Naive thymus-derived CD4-positive, alpha-beta T cell (primary cell): ENCODE measurements at regions not wholly inside any gene's neighbourhood (a gene's known extent, or its start where the extent isn't known, plus 50 kb on each side); places are given as distances from the start of the nearest gene placed in this dataset.
A peak's percentile ranks its signal among the peaks of the same experiment; 100 is the strongest.
"Not testable (repeated sequence)": the region's sequence is repeated elsewhere in the genome, so short reads cannot be mapped to it uniquely, and the experiment has no call there.

Experiments
- ATAC-seq: fragments of 150-1000 bp; cut with Tn5 transposase; 2 replicates; pipeline ENCODE4 v1.10.0; 2021; ENCODE audit warnings: mild to moderate bottlenecking, moderate library complexity
- CTCF ChIA-PET: fragments of 350-600 bp; sonication (Branson Sonifier 250); formaldehyde crosslinking; loops from one replicate; lab custom pipeline; 2021; ENCODE audit warnings: antibody characterized with exemption; lab: Charles Lee
- POLR2A ChIA-PET: fragments of 350-600 bp; sonication (Branson Sonifier 250); formaldehyde crosslinking; loops from one replicate; lab custom pipeline; 2021; ENCODE audit warnings: antibody characterized with exemption, inconsistent platforms; lab: Charles Lee
- DNase-seq, 9 donors: peaks; one replicate each; pipeline versions ENCODE4 v3.0.0 to v3.0.0-alpha.2; 2020 to 2022; ENCODE audit warnings: mixed read lengths in 1 of 9
- H3K27ac ChIP-seq: one replicate; pipeline ENCODE4 v1.7.0; 2013; ENCODE audit warnings: mild to moderate bottlenecking, low read depth, low read length, moderate library complexity
- H3K27me3 ChIP-seq, 2 donors: one replicate each; pipeline ENCODE4 v1.7.0; 2013; ENCODE audit warnings: low read length in 2 of 2, mild to moderate bottlenecking in 2 of 2, moderate library complexity in 2 of 2; ENCODE audit not compliant: control insufficient read depth in 2 of 2, insufficient read depth in 2 of 2
- H3K36me3 ChIP-seq, 3 experiments: 1 replicate in 2 of 3; 2 replicates in 1 of 3; pipeline ENCODE4 v1.7.0; 2013; ENCODE audit warnings: low read length in 3 of 3, mild to moderate bottlenecking in 3 of 3, moderate library complexity in 1 of 3; ENCODE audit not compliant: insufficient read depth in 3 of 3, control insufficient read depth in 2 of 3
- H3K4me1 ChIP-seq, 2 donors: one replicate each; pipeline ENCODE4 v1.7.0; 2013; ENCODE audit warnings: low read length in 2 of 2, mild to moderate bottlenecking in 2 of 2, moderate library complexity in 1 of 2; ENCODE audit not compliant: control insufficient read depth in 2 of 2, insufficient read depth in 2 of 2
- H3K4me3 ChIP-seq: 2 replicates; pipeline ENCODE4 v1.7.0; 2013; ENCODE audit warnings: mild to moderate bottlenecking, low read length
- H3K9me3 ChIP-seq, 3 experiments: 1 replicate in 2 of 3; 2 replicates in 1 of 3; pipeline ENCODE4 v1.7.0; 2013; ENCODE audit warnings: low read length in 3 of 3; ENCODE audit not compliant: control insufficient read depth in 2 of 3
- H3K27ac Mint-ChIP-seq, 9 donors: one replicate each; pipeline ENCODE4 v1.8.0; 2020 to 2022; ENCODE audit warnings: mixed read lengths in 9 of 9, mild to moderate bottlenecking in 8 of 9, moderate library complexity in 5 of 9, inconsistent platforms in 2 of 9
- H3K27me3 Mint-ChIP-seq, 5 donors: one replicate each; pipeline ENCODE4 v1.8.0; 2021 to 2022; ENCODE audit warnings: mixed read lengths in 5 of 5, mild to moderate bottlenecking in 1 of 5
- H3K36me3 Mint-ChIP-seq, 5 donors: one replicate each; pipeline ENCODE4 v1.8.0; 2020 to 2022; ENCODE audit warnings: mixed read lengths in 5 of 5, mild to moderate bottlenecking in 3 of 5, inconsistent platforms in 1 of 5
- H3K4me1 Mint-ChIP-seq, 7 donors: one replicate each; pipeline ENCODE4 v1.8.0; 2020 to 2022; ENCODE audit warnings: mixed read lengths in 7 of 7, mild to moderate bottlenecking in 3 of 7, inconsistent platforms in 1 of 7
- H3K4me3 Mint-ChIP-seq, 10 donors: one replicate each; pipeline ENCODE4 v1.8.0; 2020 to 2022; ENCODE audit warnings: mild to moderate bottlenecking in 10 of 10, mixed read lengths in 10 of 10, moderate library complexity in 6 of 10, inconsistent platforms in 2 of 10
- H3K9me3 Mint-ChIP-seq, 11 donors: one replicate each; pipeline ENCODE4 v1.8.0; 2020 to 2022; ENCODE audit warnings: mixed read lengths in 11 of 11, mild to moderate bottlenecking in 4 of 11, inconsistent platforms in 1 of 11, moderate library complexity in 1 of 11
- intact Hi-C, 2 donors: fragments of 100-400 bp; cut with micrococcal nuclease; formaldehyde crosslinking; loops; one replicate each; pipeline ENCODE4 v1.15.1; 2023

- CTCF ChIA-PET = interaction anchor here (0.6 kb wide), 1 partner anchor 46 kb away, joined by 3 read pairs; no protein-coding TSS in a partner anchor
- H3K27ac Mint-ChIP-seq, H3K4me1 ChIP-seq, H3K36me3 Mint-ChIP-seq, ATAC-seq, H3K36me3 ChIP-seq, H3K9me3 Mint-ChIP-seq, POLR2A ChIA-PET, DNase-seq, H3K9me3 ChIP-seq, H3K4me1 Mint-ChIP-seq, H3K4me3 ChIP-seq, H3K4me3 Mint-ChIP-seq, H3K27ac ChIP-seq, H3K27me3 ChIP-seq, intact Hi-C loops: not testable (repeated sequence)
- H3K27me3 Mint-ChIP-seq = peaks cover 9 to 36% (median 11%) of the 10 kb centered on the region in 5 donors
Observed at GRCh38 chr10:22467393-22467792, 122.1 kb downstream of the SPAG6 start.

- Mint-ChIP-seq H3K36me3 (peaks cover 0 to 2% (median 0%) of the 10 kb centered on the region in 5 donors), H3K27ac (no peak overlapping the region), H3K4me1 (peaks cover 0 to 2% (median 0%) of the 10 kb centered on the region in 7 donors), H3K9me3 (no peaks in the 10 kb centered on the region), H3K27me3 (peaks cover 19 to 48% (median 20%) of the 10 kb centered on the region in 5 donors), H3K4me3 (no peak overlapping the region)
- intact Hi-C loops = no loop called here
- H3K4me1 ChIP-seq = no peaks in the 10 kb centered on the region
- ATAC-seq = no peak
- no peak overlapping the region for H3K4me3 ChIP-seq
- ChIA-PET CTCF (no interaction called here), POLR2A (interaction anchor here (0.8 kb wide), 1 partner anchor 152 kb away, joined by 3 read pairs; the partner anchor contains the start of gene COMMD3)
- H3K27ac ChIP-seq = no peak overlapping the region
- no peaks in the 10 kb centered on the region for H3K36me3 ChIP-seq
- H3K27me3 ChIP-seq = peaks cover 5 to 12% of the 10 kb centered on the region in 2 donors
- no peak for DNase-seq
- no peaks in the 10 kb centered on the region for H3K9me3 ChIP-seq
Observed at GRCh38 chr10:22468570-22469320, 123.4 kb downstream of the SPAG6 start.

- Mint-ChIP-seq H3K9me3 (peaks cover 0 to 1% (median 0%) of the 10 kb centered on the region in 11 donors), H3K36me3 (peaks cover 0 to 4% (median 0%) of the 10 kb centered on the region in 5 donors), H3K4me3 (no peak overlapping the region), H3K27me3 (peaks cover 52 to 77% (median 53%) of the 10 kb centered on the region in 5 donors), H3K4me1 (peaks cover 5 to 22% (median 14%) of the 10 kb centered on the region in 7 donors), H3K27ac (no peak overlapping the region)
- no peak overlapping the region for H3K27ac ChIP-seq
- ChIA-PET POLR2A (no interaction called here), CTCF (no interaction called here)
- no peak for DNase-seq
- no peaks in the 10 kb centered on the region for H3K9me3 ChIP-seq
- peaks cover 6 to 7% of the 10 kb centered on the region in 2 donors for H3K4me1 ChIP-seq
- intact Hi-C loops = no loop called here
- no peak overlapping the region for H3K4me3 ChIP-seq
- no peaks in the 10 kb centered on the region for H3K36me3 ChIP-seq
- peaks cover 26 to 29% of the 10 kb centered on the region in 2 donors for H3K27me3 ChIP-seq
- no peak for ATAC-seq
Observed at GRCh38 chr10:22473044-22473443, 127.7 kb downstream of the SPAG6 start.

- DNase-seq (no peak), ATAC-seq (no peak)
- H3K27me3 Mint-ChIP-seq = peaks cover 56 to 81% (median 57%) of the 10 kb centered on the region in 5 donors
- Histone ChIP-seq H3K9me3 (no peaks in the 10 kb centered on the region), H3K36me3 (no peaks in the 10 kb centered on the region), H3K4me1 (peaks cover 6 to 7% of the 10 kb centered on the region in 2 donors), H3K27ac (no peak overlapping the region), H3K4me3 (no peak overlapping the region), H3K27me3 (peaks cover 26 to 29% of the 10 kb centered on the region in 2 donors)
- no peak overlapping the region for H3K4me3 Mint-ChIP-seq
- peaks cover 0 to 1% (median 0%) of the 10 kb centered on the region in 11 donors for H3K9me3 Mint-ChIP-seq
- H3K4me1 Mint-ChIP-seq = peaks cover 5 to 25% (median 14%) of the 10 kb centered on the region in 7 donors
- CTCF ChIA-PET = no interaction called here
- H3K27ac Mint-ChIP-seq = no peak overlapping the region
- intact Hi-C loops = no loop called here
- peaks cover 0 to 4% (median 0%) of the 10 kb centered on the region in 5 donors for H3K36me3 Mint-ChIP-seq
- POLR2A ChIA-PET = interaction anchor here (0.6 to 0.9 kb wide), 2 partner anchors 13 to 36 kb away, joined by 4 read pairs; no protein-coding TSS in a partner anchor
Observed at GRCh38 chr10:22473459-22473858, 128.2 kb downstream of the SPAG6 start.

- peaks cover 0 to 1% (median 0%) of the 10 kb centered on the region in 11 donors for H3K9me3 Mint-ChIP-seq
- peaks cover 0 to 4% (median 0%) of the 10 kb centered on the region in 5 donors for H3K36me3 Mint-ChIP-seq
- H3K4me1 Mint-ChIP-seq = peaks cover 5 to 25% (median 17%) of the 10 kb centered on the region in 7 donors
- peak overlapping the region; percentile 82 to 95 (median 88) for H3K4me3 Mint-ChIP-seq
- H3K9me3 ChIP-seq = no peaks in the 10 kb centered on the region
- ATAC-seq (no peak), DNase-seq (peak in 5 of 9 donors; percentile 2 to 65 (median 8))
- peaks cover 58 to 70% (median 66%) of the 10 kb centered on the region in 5 donors for H3K27me3 Mint-ChIP-seq
- no peaks in the 10 kb centered on the region for H3K36me3 ChIP-seq
- POLR2A ChIA-PET = no interaction called here
- peak overlapping the region; percentile 12 for H3K4me3 ChIP-seq
- CTCF ChIA-PET = no interaction called here
- H3K4me1 ChIP-seq = peaks cover 6 to 7% of the 10 kb centered on the region in 2 donors
- intact Hi-C loops = loop anchor here (2.0 to 5.0 kb wide), 2 partner anchors 39 to 134 kb away; no protein-coding TSS in a partner anchor
- H3K27me3 ChIP-seq = peaks cover 26 to 29% of the 10 kb centered on the region in 2 donors
- no peak overlapping the region for H3K27ac ChIP-seq
- H3K27ac Mint-ChIP-seq = peak overlapping the region in 2 of 9 donors; percentile 15 to 80
Observed at GRCh38 chr10:22475651-22476600, 130.6 kb downstream of the SPAG6 start.
